Neural progenitor cell (in vitro differentiated cells): ENCODE measurements at regions not wholly inside any gene's neighbourhood (a gene's known extent, or its start where the extent isn't known, plus 50 kb on each side); places are given as distances from the start of the nearest gene placed in this dataset.

Experiments used
- CTCF ChIP-seq: fragments of 200-600 bp; sonication (generic); IDR thresholded peaks from 2 replicates; pipeline ENCODE4 v1.5.1; 2017; ENCODE audit warnings: antibody characterized with exemption, mild to moderate bottlenecking
- EZH2 ChIP-seq: fragments of 200-600 bp; sonication (generic); IDR thresholded peaks from 2 replicates; pipeline ENCODE4 v1.6.1; 2017; ENCODE audit warnings: antibody characterized with exemption, mild to moderate bottlenecking, moderate library complexity
- EZH2phosphoT487 ChIP-seq: fragments of 200-600 bp; sonication (generic); IDR thresholded peaks from 2 replicates; pipeline ENCODE4 v1.6.1; 2017; ENCODE audit warnings: antibody characterized with exemption

- TF ChIP-seq EZH2: no peak
- no peak for TF ChIP-seq CTCF
- TF ChIP-seq EZH2phosphoT487: no peak
Observed at GRCh38 chr6:138695193-138695592, 78.4 kb upstream of the CCDC28A start.
